MCF 10A (cell line): ENCODE measurements at regions not wholly inside any gene's neighbourhood (a gene's known extent, or its start where the extent isn't known, plus 50 kb on each side); places are given as distances from the start of the nearest gene placed in this dataset.

Experiments
- BruUV-seq: library from RNA; stranded (reverse); fragments of 400-500 nt; replicated peaks from 2 replicates; lab custom pipeline; 2021; lab: Mats Ljungman, UMichigan
- CTCF ChIA-PET: fragments of 300-600 bp; sonication (Branson Sonifier 250); formaldehyde crosslinking; extraction: SDS; loops from one replicate; lab custom pipeline; 2021; ENCODE audit warnings: antibody characterized with exemption, inconsistent platforms; lab: Yijun Ruan, JAX
- POLR2A ChIA-PET: fragments of 300-600, 350-650 bp; sonication (Branson Sonifier 250); formaldehyde crosslinking; extraction: SDS; loops from one replicate; lab custom pipeline; 2020; ENCODE audit warnings: antibody characterized with exemption, inconsistent platforms; lab: Yijun Ruan, JAX
- DNase-seq: peaks from one replicate; pipeline ENCODE4 v3.0.0-alpha.2; 2018; ENCODE audit not compliant: unreplicated experiment
- H3K27ac Mint-ChIP-seq: one replicate; pipeline ENCODE4 v1.8.0; 2022; ENCODE audit warnings: mild to moderate bottlenecking, low read depth, mixed read lengths; ENCODE audit not compliant: unreplicated experiment
- H3K27me3 Mint-ChIP-seq: one replicate; pipeline ENCODE4 v1.8.0; 2022; ENCODE audit warnings: mixed read lengths; ENCODE audit not compliant: insufficient read depth, unreplicated experiment
- H3K36me3 Mint-ChIP-seq: one replicate; pipeline ENCODE4 v1.8.0; 2022; ENCODE audit warnings: mild to moderate bottlenecking, moderate library complexity, mixed read lengths; ENCODE audit not compliant: insufficient read depth, unreplicated experiment
- H3K4me1 Mint-ChIP-seq: one replicate; pipeline ENCODE4 v1.8.0; 2022; ENCODE audit warnings: mixed read lengths; ENCODE audit not compliant: insufficient read depth, unreplicated experiment
- H3K4me3 Mint-ChIP-seq: one replicate; pipeline ENCODE4 v1.8.0; 2022; ENCODE audit warnings: mild to moderate bottlenecking, moderate library complexity, mixed read lengths; ENCODE audit not compliant: unreplicated experiment
- H3K9me3 Mint-ChIP-seq: one replicate; pipeline ENCODE4 v1.8.0; 2022; ENCODE audit warnings: mixed read lengths; ENCODE audit not compliant: unreplicated experiment
- intact Hi-C: fragments of 100-400 bp; cut with micrococcal nuclease; formaldehyde crosslinking; loops from 2 replicates; pipeline ENCODE4 v1.14.1; 2022
- TF ChIP-seq, protein P1 (sequence below): fragments of 200-600 bp; IDR thresholded peaks from one replicate; pipeline ENCODE4 v1.8.0; 2022; ENCODE audit warnings: antibody characterized with exemption, mild to moderate bottlenecking; ENCODE audit not compliant: unreplicated experiment

DNA sequence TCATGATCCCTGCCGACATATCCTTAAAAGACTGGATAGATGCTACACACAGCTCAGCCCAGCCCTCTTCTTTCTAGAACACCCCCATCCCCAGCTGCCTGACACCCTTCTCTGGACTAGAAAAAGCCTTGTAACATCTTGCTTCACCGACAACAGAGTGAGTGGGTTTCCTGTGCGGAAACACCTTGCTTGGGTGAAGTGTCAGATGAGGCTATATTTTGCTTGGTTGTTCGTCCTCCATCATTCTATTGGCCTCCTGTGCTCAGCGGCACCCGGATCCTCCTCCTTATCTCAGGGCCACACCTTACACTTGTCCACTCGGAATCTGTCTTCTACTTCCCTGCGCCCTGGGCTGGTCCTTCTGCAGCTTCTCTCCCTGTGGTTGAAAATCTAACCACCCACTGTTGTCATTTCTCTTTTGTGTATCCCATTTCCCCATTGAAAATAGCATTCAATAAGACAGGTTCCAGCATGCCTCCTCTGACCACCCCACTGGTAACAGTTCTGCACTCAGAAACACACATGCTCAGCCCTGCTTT is 101.3 kb upstream of the MLN start:
- DNase-seq = no peak
- no peaks in the 10 kb centered on the region for H3K9me3 Mint-ChIP-seq
- H3K4me1 Mint-ChIP-seq = peaks cover 13% of the 10 kb centered on the region
- H3K27me3 Mint-ChIP-seq = peaks cover 56% of the 10 kb centered on the region
- intact Hi-C loops = no loop called here
- no peak overlapping the region for H3K27ac Mint-ChIP-seq
- H3K36me3 Mint-ChIP-seq = no peaks in the 10 kb centered on the region
- BruUV-seq = no TSS peak
- CTCF ChIA-PET = interaction anchor here (0.7 kb wide), 1 partner anchor 27 kb away, joined by 3 read pairs; no protein-coding TSS in a partner anchor
- no peak overlapping the region for H3K4me3 Mint-ChIP-seq
- POLR2A ChIA-PET = no interaction called here
- TF ChIP-seq, protein P1, sequence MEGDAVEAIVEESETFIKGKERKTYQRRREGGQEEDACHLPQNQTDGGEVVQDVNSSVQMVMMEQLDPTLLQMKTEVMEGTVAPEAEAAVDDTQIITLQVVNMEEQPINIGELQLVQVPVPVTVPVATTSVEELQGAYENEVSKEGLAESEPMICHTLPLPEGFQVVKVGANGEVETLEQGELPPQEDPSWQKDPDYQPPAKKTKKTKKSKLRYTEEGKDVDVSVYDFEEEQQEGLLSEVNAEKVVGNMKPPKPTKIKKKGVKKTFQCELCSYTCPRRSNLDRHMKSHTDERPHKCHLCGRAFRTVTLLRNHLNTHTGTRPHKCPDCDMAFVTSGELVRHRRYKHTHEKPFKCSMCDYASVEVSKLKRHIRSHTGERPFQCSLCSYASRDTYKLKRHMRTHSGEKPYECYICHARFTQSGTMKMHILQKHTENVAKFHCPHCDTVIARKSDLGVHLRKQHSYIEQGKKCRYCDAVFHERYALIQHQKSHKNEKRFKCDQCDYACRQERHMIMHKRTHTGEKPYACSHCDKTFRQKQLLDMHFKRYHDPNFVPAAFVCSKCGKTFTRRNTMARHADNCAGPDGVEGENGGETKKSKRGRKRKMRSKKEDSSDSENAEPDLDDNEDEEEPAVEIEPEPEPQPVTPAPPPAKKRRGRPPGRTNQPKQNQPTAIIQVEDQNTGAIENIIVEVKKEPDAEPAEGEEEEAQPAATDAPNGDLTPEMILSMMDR = no peak

DNA sequence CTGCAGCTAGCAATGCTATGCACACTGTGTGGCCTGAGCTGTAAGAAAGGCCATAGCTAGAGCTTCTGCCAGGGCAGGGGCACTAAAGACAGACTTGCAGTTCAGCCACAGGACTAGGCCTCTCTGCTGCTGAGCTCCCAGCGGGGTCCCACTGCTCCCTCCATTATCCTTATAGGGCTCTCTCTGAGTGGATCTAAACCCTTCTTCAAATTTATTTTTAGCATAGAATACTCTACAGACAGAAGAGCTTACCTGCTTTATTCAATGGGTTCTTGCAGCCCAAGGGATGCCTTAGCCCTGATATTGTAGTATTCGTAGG is 100.9 kb upstream of the MLN start:
- H3K27ac Mint-ChIP-seq = no peak overlapping the region
- POLR2A ChIA-PET = no interaction called here
- no peaks in the 10 kb centered on the region for H3K9me3 Mint-ChIP-seq
- no peak overlapping the region for H3K4me3 Mint-ChIP-seq
- CTCF ChIA-PET = interaction anchor here (0.7 kb wide), 1 partner anchor 27 kb away, joined by 3 read pairs; no protein-coding TSS in a partner anchor
- intact Hi-C loops = no loop called here
- peaks cover 13% of the 10 kb centered on the region for H3K4me1 Mint-ChIP-seq
- peaks cover 61% of the 10 kb centered on the region for H3K27me3 Mint-ChIP-seq
- TF ChIP-seq, protein P1 = no peak
- DNase-seq = no peak
- no peaks in the 10 kb centered on the region for H3K36me3 Mint-ChIP-seq
- BruUV-seq = no TSS peak

DNA sequence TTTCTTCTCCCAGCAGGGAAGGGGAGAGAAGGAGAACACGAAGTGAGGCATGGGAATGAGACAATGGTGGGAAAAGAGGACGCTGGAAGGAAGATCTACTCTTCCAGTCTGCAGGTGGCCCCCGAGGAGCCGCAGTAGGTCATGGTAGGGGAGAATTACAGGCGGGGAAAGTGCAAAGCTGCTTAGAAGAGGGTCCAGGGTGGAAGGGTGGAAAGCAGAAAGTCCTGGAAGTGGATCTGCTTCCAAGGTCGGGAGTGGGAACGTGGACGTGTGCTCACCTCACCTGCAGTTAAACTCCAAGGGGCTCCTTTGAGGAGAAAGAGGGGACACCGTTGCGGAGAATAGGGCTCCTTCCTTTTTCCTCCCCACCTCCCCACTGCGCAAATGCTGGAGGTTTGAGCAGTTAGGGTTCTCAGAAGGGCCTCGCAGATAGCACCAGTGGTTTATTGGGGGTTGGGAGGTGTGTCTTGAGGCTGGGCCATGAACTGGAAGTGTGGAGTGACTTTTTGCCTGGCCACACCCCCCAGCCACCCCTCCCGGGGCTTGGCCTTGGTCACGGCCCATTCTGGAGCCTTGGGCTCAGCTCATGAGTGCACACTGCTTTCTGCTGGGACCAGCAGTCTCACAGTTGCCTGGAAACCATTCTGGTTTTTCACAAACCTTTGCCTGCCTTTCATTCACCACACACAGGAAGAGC is 100.4 kb upstream of the MLN start:
- POLR2A ChIA-PET = no interaction called here
- CTCF ChIA-PET = interaction anchor here (0.7 kb wide), 1 partner anchor 28 kb away, joined by 3 read pairs; no protein-coding TSS in a partner anchor
- H3K36me3 Mint-ChIP-seq = no peaks in the 10 kb centered on the region
- H3K27ac Mint-ChIP-seq = no peak overlapping the region
- no peak for DNase-seq
- no peak overlapping the region for H3K4me3 Mint-ChIP-seq
- peaks cover 13% of the 10 kb centered on the region for H3K4me1 Mint-ChIP-seq
- intact Hi-C loops = no loop called here
- no peaks in the 10 kb centered on the region for H3K9me3 Mint-ChIP-seq
- no TSS peak for BruUV-seq
- H3K27me3 Mint-ChIP-seq = peaks cover 66% of the 10 kb centered on the region
- TF ChIP-seq, protein P1 = no peak

DNA sequence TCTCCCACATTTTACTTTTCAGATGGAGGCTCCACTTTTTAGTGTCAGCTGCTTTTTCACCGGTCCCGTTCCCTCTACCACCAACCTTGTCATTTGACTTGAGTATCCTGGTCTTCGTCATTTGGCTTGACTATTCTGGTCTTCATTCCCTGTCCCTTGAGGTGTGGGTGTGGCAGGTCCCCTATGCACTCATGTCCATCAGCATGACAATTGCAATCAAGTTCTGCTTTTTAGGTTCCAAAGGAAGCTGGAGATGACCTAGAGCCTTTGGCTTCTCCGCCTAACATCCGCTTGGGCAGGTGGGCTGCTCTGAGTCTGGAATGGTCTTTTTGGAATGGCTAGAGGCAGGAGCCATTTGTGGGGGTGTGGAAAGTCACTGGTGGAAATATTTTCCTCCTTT is 99.8 kb upstream of the MLN start:
- TF ChIP-seq, protein P1 = no peak
- no peak for DNase-seq
- H3K27ac Mint-ChIP-seq = no peak overlapping the region
- H3K27me3 Mint-ChIP-seq = peaks cover 72% of the 10 kb centered on the region
- H3K4me1 Mint-ChIP-seq = peaks cover 13% of the 10 kb centered on the region
- no TSS peak for BruUV-seq
- H3K36me3 Mint-ChIP-seq = no peaks in the 10 kb centered on the region
- H3K4me3 Mint-ChIP-seq = no peak overlapping the region
- intact Hi-C loops = no loop called here
- H3K9me3 Mint-ChIP-seq = no peaks in the 10 kb centered on the region
- POLR2A ChIA-PET = no interaction called here
- CTCF ChIA-PET = no interaction called here
